K562 (cell line): ENCODE measurements at regions not wholly inside any gene's neighbourhood (a gene's known extent, or its start where the extent isn't known, plus 50 kb on each side); places are given as distances from the start of the nearest gene placed in this dataset.

Source experiments
- ATAC-seq: fragments of 200-7000 bp; cut with Tn5 transposase; 3 replicates; pipeline ENCODE4 v1.9.1; 2020; ENCODE audit warnings: moderate library complexity
- BruUV-seq: library from RNA; stranded (reverse); fragments of 400-500 nt; replicated peaks from 2 replicates; lab custom pipeline; 2021; lab: Mats Ljungman, UMichigan
- CTCF ChIA-PET: fragments of 300-600 bp; formaldehyde crosslinking; extraction: SDS; loops from one replicate; lab custom pipeline; 2021; ENCODE audit warnings: low intra/inter-chr PET ratio; lab: Yijun Ruan, JAX
- POLR2A ChIA-PET: fragments of 300-600, 350-650 bp; sonication (Branson Sonifier 250); formaldehyde crosslinking; extraction: SDS; loops from one replicate; lab custom pipeline; 2021; ENCODE audit warnings: antibody characterized with exemption, inconsistent platforms; lab: Yijun Ruan, JAX
- DNase-seq, 4 experiments: peaks; one replicate each; pipeline versions ENCODE4 v3.0.0 to v3.0.0-alpha.2; 2011 to 2018; ENCODE audit warnings: low spot score in 3 of 4, mixed read lengths in 3 of 4; ENCODE audit errors: extremely low read depth in 1 of 4
- FAIRE-seq: peaks from 2 replicates; lab custom pipeline; 2011; peaks lifted over from hg19 to GRCh38; lab: Jason Lieb, UNC
- H2AFZ ChIP-seq: 2 replicates; pipeline ENCODE4 v1.6.0; 2011; ENCODE audit warnings: low read depth, low read length, control low read depth, inconsistent platforms
- H3K27ac ChIP-seq: fragments of 200-600 bp; 3 replicates; pipeline ENCODE4 v1.8.0; 2011; ENCODE audit warnings: low read depth, mild to moderate bottlenecking, control low read depth, inconsistent platforms, low read length, moderate library complexity, mixed read lengths; ENCODE audit errors: extremely low read depth
- H3K27me3 ChIP-seq, 2 experiments: fragments of 300-600 bp in 1 of 2; 2 replicates in 1 of 2; 3 replicates in 1 of 2; pipeline versions ENCODE4 v1.6.0 to v1.8.0; 2011; ENCODE audit warnings: inconsistent platforms in 2 of 2, low read length in 2 of 2, mild to moderate bottlenecking in 1 of 2, mixed read lengths in 1 of 2, moderate library complexity in 1 of 2; ENCODE audit not compliant: control insufficient read depth in 2 of 2, insufficient read depth in 2 of 2
- H3K36me3 ChIP-seq: fragments of 300-600 bp; 3 replicates; pipeline ENCODE4 v1.8.0; 2011; ENCODE audit warnings: mild to moderate bottlenecking, low read length, inconsistent platforms; ENCODE audit not compliant: control insufficient read depth, insufficient read depth
- H3K4me1 ChIP-seq, 2 experiments: fragments of 200-600 bp in 1 of 2; replicated peaks in 1 of 2; 2 replicates in 1 of 2; 3 replicates in 1 of 2; pipeline versions ENCODE4 v1.5.1 to v1.8.0; 2011; ENCODE audit warnings: inconsistent platforms in 2 of 2, low read length in 2 of 2, mild to moderate bottlenecking in 1 of 2, mixed read lengths in 1 of 2, moderate library complexity in 1 of 2; ENCODE audit not compliant: control insufficient read depth in 2 of 2, insufficient read depth in 2 of 2
- H3K4me2 ChIP-seq: 2 replicates; pipeline ENCODE4 v1.6.1; 2011; ENCODE audit warnings: low read length, control low read depth, inconsistent platforms, mixed read lengths; ENCODE audit not compliant: insufficient read depth
- H3K4me3 ChIP-seq: fragments of 200-600 bp; sonication (generic), shearing (Covaris generic); 2 replicates; pipeline ENCODE4 v1.5.1; 2016; ENCODE audit warnings: control low read depth, inconsistent platforms
- H3K79me2 ChIP-seq: fragments of 200-600 bp; 3 replicates; pipeline ENCODE4 v1.8.0; 2011; ENCODE audit warnings: low read length, inconsistent platforms; ENCODE audit not compliant: control insufficient read depth, insufficient read depth
- H3K9ac ChIP-seq, 2 experiments: 2 replicates each; pipeline versions ENCODE4 v1.6.0 to v1.6.1; 2011; ENCODE audit warnings: low read depth in 2 of 2, low read length in 2 of 2, control low read depth in 1 of 2, inconsistent platforms in 1 of 2, mild to moderate bottlenecking in 1 of 2, mixed read lengths in 1 of 2; ENCODE audit not compliant: insufficient read depth in 1 of 2
- H3K9me1 ChIP-seq: one replicate; pipeline ENCODE4 v1.6.0; 2011; ENCODE audit warnings: inconsistent platforms, mild to moderate bottlenecking, low read length, moderate library complexity; ENCODE audit not compliant: control insufficient read depth, insufficient read depth
- H3K9me3 ChIP-seq: replicated peaks from 2 replicates; pipeline ENCODE4 v1.5.1; 2011; ENCODE audit warnings: low read depth, low read length, inconsistent platforms; ENCODE audit not compliant: control insufficient read depth, insufficient read depth
- H4K20me1 ChIP-seq: replicated peaks from 2 replicates; pipeline ENCODE4 v1.6.1; 2011; ENCODE audit warnings: low read length, inconsistent platforms, mixed read lengths; ENCODE audit not compliant: control insufficient read depth, insufficient read depth
- GTF2E2 ChIP-seq: fragments of 200-800 bp; sonication (Bioruptor generic); IDR thresholded peaks from 2 replicates; pipeline ENCODE4 v1.6.1; 2016; ENCODE audit warnings: missing genetic modification characterization, missing compliant biosample characterization
- HMG20A ChIP-seq: fragments of 450-650 bp; formaldehyde crosslinking; conservative IDR thresholded peaks from 2 replicates; pipeline ENCODE4 v1.4.0; 2020; ENCODE audit warnings: mild to moderate bottlenecking, mixed read lengths
- HMG20B ChIP-seq: fragments of 250-450 bp; sonication (Bioruptor Pico); IDR thresholded peaks from 2 replicates; pipeline ENCODE4 v1.5.0; 2021; ENCODE audit warnings: mild to moderate bottlenecking
- MAZ ChIP-seq, 2 experiments: fragments of 450-650 bp in 1 of 2; sonication (generic) in 1 of 2; formaldehyde crosslinking; IDR thresholded peaks in 1 of 2; conservative IDR thresholded peaks in 1 of 2; 2 replicates each; pipeline versions ENCODE4 v1.4.0 to v1.5.0; 2020; ENCODE audit warnings: mild to moderate bottlenecking in 1 of 2, missing genetic modification reagents in 1 of 2
- PHB ChIP-seq: fragments of 250-450 bp; sonication (Bioruptor Pico); IDR thresholded peaks from 2 replicates; pipeline ENCODE4 v1.5.0; 2021
- SRF ChIP-seq, 2 experiments: fragments of 250-450, 450-650 bp in 1 of 2; sonication (Bioruptor Pico) in 1 of 2; sonication (generic) in 1 of 2; formaldehyde crosslinking; IDR thresholded peaks; 2 replicates each; pipeline versions ENCODE4 v1.5.0 to v1.5.1; 2020 to 2022; ENCODE audit warnings: mild to moderate bottlenecking in 1 of 2, missing genetic modification reagents in 1 of 2
- TBL1XR1 ChIP-seq, 2 experiments: IDR thresholded peaks; 2 replicates each; pipeline ENCODE4 v1.6.1; 2012; ENCODE audit warnings: improper control_type of control experiment in 2 of 2, low read length in 2 of 2, mild to moderate bottlenecking in 1 of 2
- ZNF830 ChIP-seq: fragments of 250-450 bp; sonication (Bioruptor Pico); IDR thresholded peaks from 2 replicates; pipeline ENCODE4 v1.5.0; 2021; ENCODE audit warnings: mild to moderate bottlenecking
- WGBS: fragments of 100-300 bp; shearing (Covaris generic); methylation state at CpG from one replicate; pipeline ENCODE4 v1.1.6; 2016; ENCODE audit warnings: low coverage, mixed read lengths; ENCODE audit not compliant: insufficient coverage; ENCODE audit errors: missing lambda C conversion rate; 5-methylcytosine and 5-hydroxymethylcytosine counted together
- in situ Hi-C: fragments of 300-500 bp; cut with MboI; formaldehyde crosslinking; loops from 4 replicates; pipeline ENCODE4 v1.15.0; 2018; ENCODE audit warnings: inconsistent platforms, mixed read lengths
- intact Hi-C: fragments of 100-400 bp; cut with micrococcal nuclease; formaldehyde crosslinking; loops from 2 replicates; pipeline ENCODE4 v1.14.2; 2022
- TF ChIP-seq, protein P1 (sequence below): fragments of 250-450 bp; sonication (Bioruptor Pico); IDR thresholded peaks from 2 replicates; pipeline ENCODE4 v1.5.0; 2021
- TF ChIP-seq, protein P2 (sequence below): fragments of 450-650 bp; IDR thresholded peaks from 2 replicates; pipeline ENCODE4 v1.6.1; 2016; ENCODE audit warnings: low read depth

DNA sequence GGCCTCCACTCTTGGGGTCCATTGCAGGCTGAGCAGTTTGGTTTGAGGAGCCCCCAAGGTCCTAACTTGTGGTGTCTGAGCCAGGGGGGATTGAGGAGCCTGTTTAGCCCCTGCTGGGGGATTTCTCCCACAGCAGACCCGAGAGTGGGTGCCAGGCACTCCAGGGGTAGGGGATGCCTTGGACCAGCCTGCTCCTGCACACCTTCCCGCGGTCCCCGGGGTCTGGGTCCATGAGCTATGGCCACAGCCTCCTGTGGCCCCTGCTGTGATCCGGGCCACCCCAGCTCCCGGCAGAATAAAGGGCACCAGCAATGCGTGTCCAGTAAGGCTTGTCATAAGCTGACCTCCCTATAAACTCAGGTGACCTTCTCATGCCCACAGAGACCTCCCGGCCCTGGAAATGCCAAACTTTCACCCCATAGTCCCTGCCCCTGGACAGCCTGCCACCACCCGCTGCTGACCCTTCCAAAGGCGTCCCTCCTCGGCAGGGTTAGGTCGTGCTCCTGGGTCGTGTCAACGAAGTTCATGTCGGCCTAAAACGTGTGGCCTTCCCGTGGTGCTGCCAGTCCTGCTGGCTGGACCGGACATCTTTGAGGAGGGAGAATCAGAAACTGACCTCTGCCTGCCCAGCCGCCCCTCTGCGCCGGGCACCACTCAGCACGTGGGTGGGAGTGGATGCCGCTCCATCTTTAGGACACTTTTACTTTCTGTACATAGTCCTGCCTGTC is 137.6 kb downstream of the MRPL36 start:
- Histone ChIP-seq H3K9me3 (no peaks in the 10 kb centered on the region), H2AFZ (no peak overlapping the region), H4K20me1 (peaks cover 19% of the 10 kb centered on the region), H3K79me2 (no peaks in the 10 kb centered on the region), H3K9me1 (peaks cover 3% of the 10 kb centered on the region), H3K4me2 (no peak overlapping the region), H3K36me3 (no peaks in the 10 kb centered on the region), H3K4me3 (no peak overlapping the region), H3K27me3 (peaks cover 49 to 77% of the 10 kb centered on the region in 2 experiments; a peak in 4 of 5 replicates), H3K27ac (no peak overlapping the region), H3K9ac (peak overlapping the region in 1 of 2 experiments; percentile 7; a peak in 1 of 4 replicates), H3K4me1 (peaks cover 0 to 21% of the 10 kb centered on the region in 2 experiments; a peak in 1 of 5 replicates)
- FAIRE-seq (no peak), ATAC-seq (no peak), DNase-seq (no peak)
- no TSS peak for BruUV-seq
- POLR2A ChIA-PET, result no interaction called here
- TF ChIP-seq TBL1XR1 (IDR thresholded peaks at IDR 0.05; ENCODE audit: low read length in 2 of 2), result no peak
- TF ChIP-seq GTF2E2, result no peak
- no peak for TF ChIP-seq SRF (CRISPR knock-in tag; IDR thresholded peaks at IDR 0.05)
- no peak for TF ChIP-seq HMG20A (CRISPR knock-in tag)
- TF ChIP-seq, protein P1, sequence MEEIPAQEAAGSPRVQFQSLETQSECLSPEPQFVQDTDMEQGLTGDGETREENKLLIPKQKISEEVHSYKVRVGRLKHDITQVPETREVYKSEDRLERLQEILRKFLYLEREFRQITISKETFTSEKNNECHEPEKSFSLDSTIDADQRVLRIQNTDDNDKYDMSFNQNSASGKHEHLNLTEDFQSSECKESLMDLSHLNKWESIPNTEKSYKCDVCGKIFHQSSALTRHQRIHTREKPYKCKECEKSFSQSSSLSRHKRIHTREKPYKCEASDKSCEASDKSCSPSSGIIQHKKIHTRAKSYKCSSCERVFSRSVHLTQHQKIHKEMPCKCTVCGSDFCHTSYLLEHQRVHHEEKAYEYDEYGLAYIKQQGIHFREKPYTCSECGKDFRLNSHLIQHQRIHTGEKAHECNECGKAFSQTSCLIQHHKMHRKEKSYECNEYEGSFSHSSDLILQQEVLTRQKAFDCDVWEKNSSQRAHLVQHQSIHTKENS, result no peak
- TF ChIP-seq, protein P2, sequence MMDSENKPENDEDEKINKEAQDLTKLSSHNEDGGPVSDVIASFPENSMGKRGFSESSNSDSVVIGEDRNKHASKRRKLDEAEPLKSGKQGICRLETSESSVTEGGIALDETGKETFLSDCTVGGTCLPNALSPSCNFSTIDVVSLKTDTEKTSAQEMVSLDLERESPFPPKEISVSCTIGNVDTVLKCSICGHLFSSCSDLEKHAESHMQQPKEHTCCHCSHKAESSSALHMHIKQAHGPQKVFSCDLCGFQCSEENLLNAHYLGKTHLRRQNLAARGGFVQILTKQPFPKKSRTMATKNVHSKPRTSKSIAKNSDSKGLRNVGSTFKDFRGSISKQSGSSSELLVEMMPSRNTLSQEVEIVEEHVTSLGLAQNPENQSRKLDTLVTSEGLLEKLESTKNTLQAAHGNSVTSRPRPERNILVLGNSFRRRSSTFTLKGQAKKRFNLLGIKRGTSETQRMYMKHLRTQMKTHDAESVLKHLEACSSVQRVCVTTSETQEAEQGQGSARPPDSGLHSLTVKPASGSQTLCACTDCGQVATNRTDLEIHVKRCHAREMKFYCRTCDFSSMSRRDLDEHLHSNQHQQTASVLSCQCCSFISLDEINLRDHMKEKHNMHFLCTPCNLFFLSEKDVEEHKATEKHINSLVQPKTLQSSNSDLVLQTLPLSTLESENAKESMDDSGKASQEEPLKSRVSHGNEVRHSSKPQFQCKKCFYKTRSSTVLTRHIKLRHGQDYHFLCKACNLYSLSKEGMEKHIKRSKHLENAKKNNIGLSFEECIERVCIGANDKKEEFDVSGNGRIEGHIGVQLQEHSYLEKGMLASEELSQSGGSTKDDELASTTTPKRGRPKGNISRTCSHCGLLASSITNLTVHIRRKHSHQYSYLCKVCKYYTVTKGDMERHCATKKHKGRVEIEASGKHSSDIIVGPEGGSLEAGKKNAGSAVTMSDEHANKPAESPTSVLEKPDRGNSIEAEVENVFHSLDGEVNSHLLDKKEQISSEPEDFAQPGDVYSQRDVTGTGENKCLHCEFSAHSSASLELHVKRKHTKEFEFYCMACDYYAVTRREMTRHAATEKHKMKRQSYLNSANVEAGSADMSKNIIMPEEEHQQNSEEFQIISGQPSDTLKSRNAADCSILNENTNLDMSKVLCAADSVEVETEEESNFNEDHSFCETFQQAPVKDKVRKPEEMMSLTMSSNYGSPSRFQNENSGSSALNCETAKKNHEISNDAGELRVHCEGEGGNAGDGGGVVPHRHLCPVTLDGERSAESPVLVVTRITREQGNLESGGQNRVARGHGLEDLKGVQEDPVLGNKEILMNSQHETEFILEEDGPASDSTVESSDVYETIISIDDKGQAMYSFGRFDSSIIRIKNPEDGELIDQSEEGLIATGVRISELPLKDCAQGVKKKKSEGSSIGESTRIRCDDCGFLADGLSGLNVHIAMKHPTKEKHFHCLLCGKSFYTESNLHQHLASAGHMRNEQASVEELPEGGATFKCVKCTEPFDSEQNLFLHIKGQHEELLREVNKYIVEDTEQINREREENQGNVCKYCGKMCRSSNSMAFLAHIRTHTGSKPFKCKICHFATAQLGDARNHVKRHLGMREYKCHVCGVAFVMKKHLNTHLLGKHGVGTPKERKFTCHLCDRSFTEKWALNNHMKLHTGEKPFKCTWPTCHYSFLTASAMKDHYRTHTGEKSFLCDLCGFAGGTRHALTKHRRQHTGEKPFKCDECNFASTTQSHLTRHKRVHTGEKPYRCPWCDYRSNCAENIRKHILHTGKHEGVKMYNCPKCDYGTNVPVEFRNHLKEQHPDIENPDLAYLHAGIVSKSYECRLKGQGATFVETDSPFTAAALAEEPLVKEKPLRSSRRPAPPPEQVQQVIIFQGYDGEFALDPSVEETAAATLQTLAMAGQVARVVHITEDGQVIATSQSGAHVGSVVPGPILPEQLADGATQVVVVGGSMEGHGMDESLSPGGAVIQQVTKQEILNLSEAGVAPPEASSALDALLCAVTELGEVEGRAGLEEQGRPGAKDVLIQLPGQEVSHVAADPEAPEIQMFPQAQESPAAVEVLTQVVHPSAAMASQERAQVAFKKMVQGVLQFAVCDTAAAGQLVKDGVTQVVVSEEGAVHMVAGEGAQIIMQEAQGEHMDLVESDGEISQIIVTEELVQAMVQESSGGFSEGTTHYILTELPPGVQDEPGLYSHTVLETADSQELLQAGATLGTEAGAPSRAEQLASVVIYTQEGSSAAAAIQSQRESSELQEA, result no peak
- TF ChIP-seq MAZ (CRISPR knock-in tag; conservative IDR thresholded peaks at IDR 0.05 in 1 of 2, IDR thresholded peaks at IDR 0.05 in 1 of 2), result no peak
- no peak for TF ChIP-seq HMG20B (CRISPR knock-in tag)
- no peak for TF ChIP-seq PHB
- no peak for TF ChIP-seq ZNF830 (CRISPR knock-in tag)
- in situ Hi-C loops, result no loop called here
- intact Hi-C loops, result no loop called here
- WGBS, result 2% methylated on average over 23 of the region's 23 CpGs
- CTCF ChIA-PET, result no interaction called here
